IMR-90 (cell line): ENCODE measurements at regions not wholly inside any gene's neighbourhood (a gene's known extent, or its start where the extent isn't known, plus 50 kb on each side); places are given as distances from the start of the nearest gene placed in this dataset.

ENCODE experiments used
- ATAC-seq: fragments of 200-7000 bp; cut with Tn5 transposase; 2 replicates; pipeline ENCODE4 v1.9.1; 2020; ENCODE audit warnings: low read depth, mild to moderate bottlenecking, moderate library complexity
- BruUV-seq: library from RNA; stranded (reverse); fragments of 400-500 nt; replicated peaks from 2 replicates; lab custom pipeline; 2021; lab: Mats Ljungman, UMichigan
- CTCF ChIA-PET: fragments of 300-600 bp; formaldehyde crosslinking; extraction: SDS; loops from one replicate; lab custom pipeline; 2021; ENCODE audit warnings: antibody characterized with exemption; lab: Yijun Ruan, JAX
- POLR2A ChIA-PET: fragments of 300-600 bp; sonication (Branson Sonifier 250); formaldehyde crosslinking; loops from one replicate; lab custom pipeline; 2022; ENCODE audit warnings: antibody characterized with exemption; ENCODE audit not compliant: unreplicated experiment; lab: Charles Lee
- DNase-seq: peaks from one replicate; pipeline ENCODE4 v3.0.0; 2013
- H2AFZ ChIP-seq: replicated peaks from 2 replicates; pipeline ENCODE3; 2013; ENCODE audit warnings: low read length, mild to moderate bottlenecking; ENCODE audit not compliant: poor library complexity
- H2AK5ac ChIP-seq: 2 replicates; pipeline ENCODE4 v1.6.1; 2013; ENCODE audit warnings: low read depth, low read length, inconsistent platforms
- H2AK9ac ChIP-seq: replicated peaks from 2 replicates; pipeline ENCODE3; 2013; ENCODE audit warnings: mild to moderate bottlenecking, low read depth, low read length, moderate library complexity; ENCODE audit not compliant: poor library complexity
- H2BK120ac ChIP-seq: 2 replicates; pipeline ENCODE4 v1.6.1; 2013; ENCODE audit warnings: low read depth, low read length, inconsistent platforms
- H2BK15ac ChIP-seq: 3 replicates; pipeline ENCODE4 v1.6.1; 2013; ENCODE audit warnings: low read depth, low read length, inconsistent platforms
- H2BK20ac ChIP-seq: 2 replicates; pipeline ENCODE4 v1.6.1; 2013; ENCODE audit warnings: low read depth, mild to moderate bottlenecking, inconsistent platforms, low read length, moderate library complexity
- H2BK5ac ChIP-seq: 2 replicates; pipeline ENCODE4 v1.6.1; 2013; ENCODE audit warnings: mild to moderate bottlenecking, low read depth, low read length, inconsistent platforms; ENCODE audit not compliant: poor library complexity, severe bottlenecking
- H3K14ac ChIP-seq: replicated peaks from 2 replicates; pipeline ENCODE4 v1.6.1; 2013; ENCODE audit warnings: low read depth, low read length, inconsistent platforms
- H3K18ac ChIP-seq: 2 replicates; pipeline ENCODE4 v1.6.1; 2013; ENCODE audit warnings: low read depth, low read length, control low read depth
- H3K23ac ChIP-seq: 2 replicates; pipeline ENCODE4 v1.6.1; 2013; ENCODE audit warnings: low read depth, low read length, inconsistent platforms
- H3K27ac ChIP-seq: 2 replicates; pipeline ENCODE4 v1.5.1; 2013; ENCODE audit warnings: mild to moderate bottlenecking, control low read depth, low read length; ENCODE audit not compliant: insufficient read depth
- H3K27me3 ChIP-seq: 2 replicates; pipeline ENCODE4 v1.6.1; 2013; ENCODE audit warnings: low read length; ENCODE audit not compliant: control insufficient read depth, insufficient read depth
- H3K36me3 ChIP-seq: 2 replicates; pipeline ENCODE4 v1.6.1; 2013; ENCODE audit warnings: low read length, mixed read lengths; ENCODE audit not compliant: control insufficient read depth, insufficient read depth
- H3K4ac ChIP-seq: 2 replicates; pipeline ENCODE4 v1.6.1; 2013; ENCODE audit warnings: low read depth, low read length, inconsistent platforms
- H3K4me1 ChIP-seq: 2 replicates; pipeline ENCODE4 v1.6.1; 2013; ENCODE audit warnings: low read length, mixed read lengths; ENCODE audit not compliant: control insufficient read depth, insufficient read depth
- H3K4me2 ChIP-seq: 2 replicates; pipeline ENCODE4 v1.6.1; 2013; ENCODE audit warnings: low read depth, mild to moderate bottlenecking, control low read depth, low read length, moderate library complexity
- H3K4me3 ChIP-seq: 2 replicates; pipeline ENCODE4 v1.5.1; 2013; ENCODE audit warnings: low read depth, mild to moderate bottlenecking, control low read depth, low read length, moderate library complexity; ENCODE audit not compliant: insufficient read depth
- H3K56ac ChIP-seq: 2 replicates; pipeline ENCODE4 v1.6.1; 2013; ENCODE audit warnings: low read length, inconsistent platforms; ENCODE audit not compliant: insufficient read depth; ENCODE audit errors: extremely low read depth
- H3K79me1 ChIP-seq, 2 experiments: 2 replicates each; pipeline ENCODE4 v1.6.1; 2013; ENCODE audit warnings: low read length in 2 of 2, inconsistent platforms in 1 of 2, low read depth in 1 of 2
- H3K9ac ChIP-seq: 2 replicates; pipeline ENCODE4 v1.6.1; 2013; ENCODE audit warnings: low read depth, low read length, control low read depth
- H3K9me1 ChIP-seq: 2 replicates; pipeline ENCODE4 v1.6.1; 2013; ENCODE audit warnings: low read length, inconsistent platforms; ENCODE audit not compliant: insufficient read depth
- H3K9me3 ChIP-seq: 2 replicates; pipeline ENCODE4 v1.6.1; 2013; ENCODE audit warnings: low read length; ENCODE audit not compliant: control insufficient read depth, insufficient read depth
- H4K20me1 ChIP-seq: 2 replicates; pipeline ENCODE4 v1.6.1; 2013; ENCODE audit warnings: low read length, inconsistent platforms; ENCODE audit not compliant: insufficient read depth
- H4K5ac ChIP-seq: 2 replicates; pipeline ENCODE4 v1.6.1; 2013; ENCODE audit warnings: mild to moderate bottlenecking, low read depth, low read length, control low read depth
- H4K8ac ChIP-seq, 2 experiments: 2 replicates each; pipeline ENCODE4 v1.6.1; 2013; ENCODE audit warnings: low read depth in 2 of 2, low read length in 2 of 2, control low read depth in 1 of 2, inconsistent platforms in 1 of 2
- H4K91ac ChIP-seq: 2 replicates; pipeline ENCODE4 v1.6.1; 2013; ENCODE audit warnings: low read depth, low read length, inconsistent platforms; ENCODE audit not compliant: insufficient read depth
- BHLHE40 ChIP-seq: fragments of 150-350 bp; IDR thresholded peaks from 2 replicates; pipeline ENCODE4 v1.6.1; 2016; ENCODE audit warnings: mild to moderate bottlenecking, low read depth, low read length
- CEBPB ChIP-seq: IDR thresholded peaks from 2 replicates; pipeline ENCODE4 v1.6.1; 2012; ENCODE audit warnings: low read depth, low read length, improper control_type of control experiment
- CHD1 ChIP-seq: IDR thresholded peaks from 2 replicates; pipeline ENCODE4 v1.6.1; 2012; ENCODE audit warnings: low read depth, low read length, improper control_type of control experiment
- FOS ChIP-seq: fragments of 150-350 bp; IDR thresholded peaks from 2 replicates; pipeline ENCODE4 v1.6.1; 2016; ENCODE audit warnings: low read depth, low read length
- MAFK ChIP-seq: IDR thresholded peaks from 2 replicates; pipeline ENCODE4 v1.6.1; 2012; ENCODE audit warnings: low read depth, low read length, improper control_type of control experiment
- MAZ ChIP-seq: IDR thresholded peaks from 2 replicates; pipeline ENCODE4 v1.6.1; 2012; ENCODE audit warnings: low read depth, mild to moderate bottlenecking, low read length, improper control_type of control experiment, moderate library complexity, borderline replicate concordance
- MXI1 ChIP-seq: IDR thresholded peaks from 2 replicates; pipeline ENCODE4 v1.6.1; 2012; ENCODE audit warnings: low read depth, mild to moderate bottlenecking, low read length, moderate library complexity, borderline replicate concordance
- POLR2A ChIP-seq: IDR thresholded peaks from 2 replicates; pipeline ENCODE4 v1.6.1; 2012; ENCODE audit warnings: mild to moderate bottlenecking, low read depth, low read length
- RAD21 ChIP-seq: IDR thresholded peaks from 2 replicates; pipeline ENCODE4 v1.6.1; 2012; ENCODE audit warnings: low read length, improper control_type of control experiment
- RCOR1 ChIP-seq: IDR thresholded peaks from 2 replicates; pipeline ENCODE4 v1.6.1; 2012; ENCODE audit warnings: mild to moderate bottlenecking, low read length, improper control_type of control experiment; ENCODE audit not compliant: insufficient replicate concordance
- RFX5 ChIP-seq: IDR thresholded peaks from 2 replicates; pipeline ENCODE4 v1.8.0; 2012; ENCODE audit warnings: low read depth, mild to moderate bottlenecking, low read length, moderate library complexity
- SMC3 ChIP-seq: fragments of 150-350 bp; IDR thresholded peaks from 2 replicates; pipeline ENCODE4 v1.6.1; 2016; ENCODE audit warnings: low read depth, mild to moderate bottlenecking, antibody characterized with exemption, low read length, moderate library complexity
- WGBS, 2 experiments: methylation state at CpG; one replicate each; pipeline versions ENCODE4 v1.1.5 to v1.1.7; 2013; ENCODE audit warnings: missing lambda C conversion rate in 2 of 2; ENCODE audit not compliant: insufficient read length in 1 of 2; ENCODE audit errors: extremely low coverage in 2 of 2; 5-methylcytosine and 5-hydroxymethylcytosine counted together
- dilution Hi-C: fragments of 300-500 bp; cut with HindIII; formaldehyde crosslinking; loops from one replicate; pipeline ENCODE4 v1.14.3; 2018; ENCODE audit warnings: low sequenced_read_pairs; ENCODE audit not compliant: unreplicated experiment
- in situ Hi-C: fragments of 300-500 bp; cut with MboI; formaldehyde crosslinking; loops from 3 replicates; pipeline ENCODE4 v1.14.3; 2019; ENCODE audit warnings: low sequenced_read_pairs, inconsistent platforms, mixed read lengths
- intact Hi-C: fragments of 100-400 bp; cut with micrococcal nuclease; formaldehyde crosslinking; loops from 2 replicates; pipeline ENCODE4 v1.10.0; 2022
- TF ChIP-seq, protein P1 (sequence below): conservative IDR thresholded peaks from 2 replicates; pipeline ENCODE4 v1.5.1; 2012; ENCODE audit warnings: mild to moderate bottlenecking, low read depth, low read length, improper control_type of control experiment
- TF ChIP-seq, protein P2 (sequence below): fragments of 150-350 bp; IDR thresholded peaks from 2 replicates; pipeline ENCODE4 v1.6.1; 2016; ENCODE audit warnings: low read depth, mild to moderate bottlenecking, low read length, moderate library complexity, borderline replicate concordance
- TF ChIP-seq, protein P3 (sequence below): fragments of 150-350 bp; IDR thresholded peaks from 2 replicates; pipeline ENCODE4 v1.6.1; 2017; ENCODE audit warnings: mild to moderate bottlenecking, antibody characterized with exemption, low read length, low read depth

DNA sequence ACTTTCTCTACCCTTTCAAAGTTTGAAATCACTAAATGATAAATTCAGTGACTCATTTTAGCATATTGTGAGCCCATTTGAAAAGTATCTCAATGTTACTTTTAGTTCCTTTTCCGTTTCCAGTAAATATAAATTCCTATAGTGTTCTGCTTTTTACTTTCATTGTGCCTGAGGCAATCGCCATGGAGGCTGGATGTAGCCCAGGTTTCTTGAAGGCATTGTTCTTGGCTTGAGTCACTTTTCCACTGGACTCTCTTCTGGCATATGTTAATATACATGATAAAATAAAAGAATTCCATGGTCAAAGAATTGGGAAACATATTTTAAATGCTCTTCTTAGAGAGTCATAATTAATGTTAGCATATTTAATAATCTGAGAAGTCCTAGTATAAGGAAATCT, 327.0 kb downstream of the IZUMO3 start:
- H3K56ac ChIP-seq = no peak overlapping the region
- no TSS peak for BruUV-seq
- in situ Hi-C loops (no loop called here), dilution Hi-C loops (no loop called here), intact Hi-C loops (no loop called here)
- DNase-seq (no peak), ATAC-seq (no peak)
- no peak overlapping the region for H2AFZ ChIP-seq
- WGBS, 2 experiments = no CpG with 5 or more reads among the region's 2 CpGs
- no peak overlapping the region for H3K27ac ChIP-seq
- H2BK5ac ChIP-seq = no peak overlapping the region
- no peaks in the 10 kb centered on the region for H3K79me1 ChIP-seq
- H3K9me3 ChIP-seq = no peaks in the 10 kb centered on the region; the same call in 1 of the 2 replicates
- H3K23ac ChIP-seq = no peak overlapping the region
- no peak overlapping the region for H4K5ac ChIP-seq
- H3K9ac ChIP-seq = no peak overlapping the region
- no peak overlapping the region for H3K14ac ChIP-seq
- no peak overlapping the region for H2BK20ac ChIP-seq
- CTCF ChIA-PET = no interaction called here
- no peaks in the 10 kb centered on the region for H3K27me3 ChIP-seq
- H2BK15ac ChIP-seq = no peak overlapping the region
- H3K4ac ChIP-seq = no peak overlapping the region
- H3K9me1 ChIP-seq = no peaks in the 10 kb centered on the region
- no peaks in the 10 kb centered on the region for H4K20me1 ChIP-seq
- H2AK9ac ChIP-seq = no peak overlapping the region
- H4K91ac ChIP-seq = no peak overlapping the region
- H3K4me2 ChIP-seq = no peak overlapping the region
- no peak overlapping the region for H3K18ac ChIP-seq
- no peaks in the 10 kb centered on the region for H3K4me1 ChIP-seq
- H2BK120ac ChIP-seq = no peak overlapping the region
- no peak overlapping the region for H3K4me3 ChIP-seq
- POLR2A ChIA-PET = no interaction called here
- TF ChIP-seq CEBPB (no peak), POLR2A (no peak), MAZ (no peak), BHLHE40 (no peak), RAD21 (no peak), RCOR1 (no peak), CHD1 (no peak), SMC3 (no peak), RFX5 (no peak), MAFK (no peak), FOS (no peak), MXI1 (no peak)
- TF ChIP-seq, protein P1, sequence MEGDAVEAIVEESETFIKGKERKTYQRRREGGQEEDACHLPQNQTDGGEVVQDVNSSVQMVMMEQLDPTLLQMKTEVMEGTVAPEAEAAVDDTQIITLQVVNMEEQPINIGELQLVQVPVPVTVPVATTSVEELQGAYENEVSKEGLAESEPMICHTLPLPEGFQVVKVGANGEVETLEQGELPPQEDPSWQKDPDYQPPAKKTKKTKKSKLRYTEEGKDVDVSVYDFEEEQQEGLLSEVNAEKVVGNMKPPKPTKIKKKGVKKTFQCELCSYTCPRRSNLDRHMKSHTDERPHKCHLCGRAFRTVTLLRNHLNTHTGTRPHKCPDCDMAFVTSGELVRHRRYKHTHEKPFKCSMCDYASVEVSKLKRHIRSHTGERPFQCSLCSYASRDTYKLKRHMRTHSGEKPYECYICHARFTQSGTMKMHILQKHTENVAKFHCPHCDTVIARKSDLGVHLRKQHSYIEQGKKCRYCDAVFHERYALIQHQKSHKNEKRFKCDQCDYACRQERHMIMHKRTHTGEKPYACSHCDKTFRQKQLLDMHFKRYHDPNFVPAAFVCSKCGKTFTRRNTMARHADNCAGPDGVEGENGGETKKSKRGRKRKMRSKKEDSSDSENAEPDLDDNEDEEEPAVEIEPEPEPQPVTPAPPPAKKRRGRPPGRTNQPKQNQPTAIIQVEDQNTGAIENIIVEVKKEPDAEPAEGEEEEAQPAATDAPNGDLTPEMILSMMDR = no peak
- TF ChIP-seq, protein P2, sequence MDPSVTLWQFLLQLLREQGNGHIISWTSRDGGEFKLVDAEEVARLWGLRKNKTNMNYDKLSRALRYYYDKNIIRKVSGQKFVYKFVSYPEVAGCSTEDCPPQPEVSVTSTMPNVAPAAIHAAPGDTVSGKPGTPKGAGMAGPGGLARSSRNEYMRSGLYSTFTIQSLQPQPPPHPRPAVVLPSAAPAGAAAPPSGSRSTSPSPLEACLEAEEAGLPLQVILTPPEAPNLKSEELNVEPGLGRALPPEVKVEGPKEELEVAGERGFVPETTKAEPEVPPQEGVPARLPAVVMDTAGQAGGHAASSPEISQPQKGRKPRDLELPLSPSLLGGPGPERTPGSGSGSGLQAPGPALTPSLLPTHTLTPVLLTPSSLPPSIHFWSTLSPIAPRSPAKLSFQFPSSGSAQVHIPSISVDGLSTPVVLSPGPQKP = no peak
- TF ChIP-seq, protein P3, sequence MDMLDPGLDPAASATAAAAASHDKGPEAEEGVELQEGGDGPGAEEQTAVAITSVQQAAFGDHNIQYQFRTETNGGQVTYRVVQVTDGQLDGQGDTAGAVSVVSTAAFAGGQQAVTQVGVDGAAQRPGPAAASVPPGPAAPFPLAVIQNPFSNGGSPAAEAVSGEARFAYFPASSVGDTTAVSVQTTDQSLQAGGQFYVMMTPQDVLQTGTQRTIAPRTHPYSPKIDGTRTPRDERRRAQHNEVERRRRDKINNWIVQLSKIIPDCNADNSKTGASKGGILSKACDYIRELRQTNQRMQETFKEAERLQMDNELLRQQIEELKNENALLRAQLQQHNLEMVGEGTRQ = no peak
- no peak overlapping the region for H4K8ac ChIP-seq
- no peak overlapping the region for H2AK5ac ChIP-seq
- H3K36me3 ChIP-seq = no peaks in the 10 kb centered on the region
